SKM-1 treated with dmso at 0.1 percent for 144 hours (cell line): ENCODE measurements at regions not wholly inside any gene's neighbourhood (a gene's known extent, or its start where the extent isn't known, plus 50 kb on each side); places are given as distances from the start of the nearest gene placed in this dataset.
A peak's percentile ranks its signal among the peaks of the same experiment; 100 is the strongest.
"Not testable (repeated sequence)": the region's sequence is repeated elsewhere in the genome, so short reads cannot be mapped to it uniquely, and the experiment has no call there.

Source experiments
- DNase-seq: peaks from one replicate; lab custom pipeline; 2025; ENCODE audit not compliant: unreplicated experiment; lab: John Stamatoyannopoulos, UW

DNA sequence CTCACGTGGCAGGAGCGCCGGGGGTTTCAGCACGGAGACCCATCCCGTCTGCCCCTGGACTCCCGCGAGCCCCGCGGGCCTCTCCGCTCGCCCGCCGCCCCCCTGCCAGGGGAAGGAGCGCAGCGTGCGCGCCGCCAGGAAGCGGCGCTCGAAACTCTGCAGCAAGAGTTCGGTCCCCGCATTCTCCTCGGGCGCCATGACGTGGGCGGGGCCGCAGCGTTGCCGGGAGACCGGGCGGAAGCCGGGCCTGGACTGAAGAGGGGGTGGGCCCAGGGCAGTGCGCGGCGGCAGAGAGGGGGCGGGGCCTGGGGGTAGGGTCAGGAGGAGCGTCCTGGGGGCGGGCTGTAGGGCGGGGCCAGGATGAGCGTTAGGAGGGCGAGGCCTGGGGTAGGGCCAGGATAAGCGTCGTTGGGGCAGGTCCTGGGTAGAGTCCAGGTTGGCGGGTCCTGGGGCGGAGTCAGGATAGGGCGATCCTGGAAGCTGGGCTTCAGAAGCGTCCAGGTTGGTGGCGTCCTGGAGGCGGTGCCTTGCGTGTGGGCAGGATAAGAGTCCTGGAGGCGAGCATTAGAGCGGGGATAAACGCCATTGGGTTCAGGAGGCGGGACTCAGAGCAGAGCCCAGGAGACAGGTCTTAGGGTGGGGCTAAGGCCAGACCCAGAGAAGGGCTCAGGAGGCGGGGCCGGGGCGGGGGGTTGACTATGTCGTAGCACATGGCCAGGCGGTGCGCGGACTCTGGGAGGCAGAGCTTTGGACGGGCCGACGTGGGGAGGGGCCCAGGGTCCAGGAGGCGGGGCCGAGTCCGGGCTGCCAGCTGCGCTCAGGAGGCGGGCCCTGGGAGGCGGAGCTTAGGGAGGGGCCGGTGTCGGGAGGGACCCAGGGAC lies 229.0 kb upstream of the FRG2C start:
- DNase-seq: peak; percentile 86

- DNase-seq: peak; percentile 68
These were observed 228.2 kb upstream of the FRG2C start for GRCh38 chr3:75435794-75436400.

- DNase-seq: not testable (repeated sequence)
These were observed 223.1 kb upstream of the FRG2C start for GRCh38 chr3:75440986-75441385.

- not testable (repeated sequence) for DNase-seq
These were observed 219.5 kb upstream of the FRG2C start for GRCh38 chr3:75444634-75445033.

- DNase-seq: not testable (repeated sequence)
These were observed 218.9 kb upstream of the FRG2C start for GRCh38 chr3:75445234-75445633.

GRCh38 chr3:75446948-75447347 lies 217.2 kb upstream of the FRG2C start:
- not testable (repeated sequence) for DNase-seq

- not testable (repeated sequence) for DNase-seq
These were observed 210.8 kb upstream of the FRG2C start for GRCh38 chr3:75453328-75453727.

DNA sequence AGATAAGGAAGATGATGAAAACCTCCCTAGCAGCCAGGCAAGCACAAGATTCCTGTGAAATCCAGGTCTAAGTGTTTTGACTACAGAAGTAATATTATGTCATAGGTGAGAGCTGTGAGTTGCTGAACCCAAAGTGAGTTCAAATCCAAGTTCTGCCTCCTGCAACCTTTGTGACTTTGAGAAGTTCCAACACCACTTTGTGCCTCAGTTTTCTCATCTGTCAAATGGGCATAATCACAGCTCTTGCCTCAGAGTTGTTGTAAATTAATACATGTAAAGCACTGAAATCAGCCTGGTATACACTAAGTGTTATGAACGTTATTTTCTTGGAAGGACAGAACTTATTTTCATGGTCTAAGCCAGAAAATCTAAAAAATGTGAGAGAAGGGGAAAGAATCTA lies 210.3 kb upstream of the FRG2C start:
- DNase-seq: not testable (repeated sequence)

GRCh38 chr3:75474530-75474929 lies 189.6 kb upstream of the FRG2C start:
- not testable (repeated sequence) for DNase-seq

- not testable (repeated sequence) for DNase-seq
These were observed 167.5 kb upstream of the FRG2C start for GRCh38 chr3:75496600-75496999.

DNA sequence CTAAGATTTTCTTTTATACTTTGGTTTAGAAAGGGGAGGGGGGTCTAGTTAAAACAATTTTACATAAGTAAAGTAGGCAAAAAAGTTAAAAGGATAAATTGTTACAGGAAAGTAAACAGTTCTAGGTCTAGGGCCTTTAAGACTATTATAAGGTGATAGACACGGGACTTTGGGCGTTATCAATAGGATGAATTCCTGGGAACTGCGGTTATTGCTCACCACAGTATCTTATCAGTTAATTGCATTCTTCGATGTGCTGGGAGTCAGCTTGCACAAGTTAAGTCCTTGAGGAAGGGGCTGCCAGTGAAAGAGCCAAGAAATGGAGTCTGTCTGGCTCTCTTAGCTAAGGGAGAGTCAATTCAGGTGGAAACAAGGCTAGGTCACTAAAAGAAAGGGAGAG lies 163.8 kb upstream of the FRG2C start:
- not testable (repeated sequence) for DNase-seq

DNA sequence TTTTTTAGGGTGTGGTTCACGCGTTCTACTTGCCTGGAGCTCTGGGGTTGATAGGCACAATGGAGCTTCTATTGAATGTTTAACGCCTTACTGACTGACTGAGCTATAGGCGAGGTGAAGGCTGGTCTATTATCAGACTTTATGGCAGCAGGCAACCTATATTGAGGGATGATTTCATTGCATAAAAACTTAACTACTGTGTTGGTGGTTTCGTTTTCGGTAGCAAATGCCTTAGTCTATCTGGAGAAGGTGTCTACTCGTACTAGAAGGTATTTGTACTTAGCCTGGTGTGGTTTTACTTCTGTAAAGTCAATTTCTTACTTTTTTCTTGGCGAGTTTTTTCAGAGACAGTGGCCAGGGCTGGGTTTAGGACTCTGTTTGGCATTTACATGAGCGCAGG lies 162.0 kb upstream of the FRG2C start:
- DNase-seq: not testable (repeated sequence)

DNA sequence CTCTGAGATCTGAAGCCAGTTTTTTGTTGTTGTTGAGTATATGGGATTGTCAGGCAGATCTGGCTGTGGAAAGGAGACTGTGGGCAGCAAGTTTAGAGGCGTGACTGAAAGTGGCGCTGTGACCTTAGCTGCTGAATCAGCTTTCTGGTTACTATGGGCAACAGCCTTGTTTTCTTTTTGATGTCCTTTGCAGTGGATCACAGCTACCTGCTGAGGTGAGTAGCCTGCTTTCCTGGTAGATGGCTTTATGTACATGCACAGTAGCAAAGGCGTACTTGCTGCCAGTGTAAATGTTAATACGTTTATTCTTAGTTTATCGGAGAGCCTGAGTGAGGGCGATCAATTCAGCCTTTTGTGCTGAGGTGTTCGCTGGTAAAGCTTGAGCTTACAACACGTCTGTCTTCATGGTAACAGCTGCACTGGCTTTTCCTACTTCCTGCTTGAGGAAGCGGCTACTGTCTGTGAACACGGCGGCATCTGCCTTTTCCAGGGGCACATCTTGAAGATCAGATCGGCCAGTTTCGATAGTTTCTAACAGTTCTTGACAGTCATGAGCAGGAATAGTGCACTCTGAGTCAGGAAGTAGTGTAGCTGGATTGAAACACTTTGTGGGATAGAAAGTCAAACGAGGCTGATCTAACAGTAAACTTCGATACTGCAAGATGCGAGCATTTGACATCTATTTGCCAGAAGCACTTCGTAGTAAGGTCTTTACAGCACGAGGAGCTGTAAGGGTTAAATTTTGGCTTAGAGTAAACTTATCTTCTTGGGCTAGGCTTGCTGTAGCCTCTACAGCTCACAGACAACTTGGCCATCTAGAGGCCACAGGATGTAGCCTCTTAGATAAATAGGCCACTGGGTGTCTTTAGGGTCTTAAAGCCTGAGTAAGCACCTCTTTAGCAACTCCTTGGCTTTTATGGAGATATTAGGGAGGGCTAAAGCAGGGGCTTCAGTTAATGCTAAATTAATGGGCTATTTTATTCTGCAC lies 161.1 kb upstream of the FRG2C start:
- DNase-seq: not testable (repeated sequence)

DNA sequence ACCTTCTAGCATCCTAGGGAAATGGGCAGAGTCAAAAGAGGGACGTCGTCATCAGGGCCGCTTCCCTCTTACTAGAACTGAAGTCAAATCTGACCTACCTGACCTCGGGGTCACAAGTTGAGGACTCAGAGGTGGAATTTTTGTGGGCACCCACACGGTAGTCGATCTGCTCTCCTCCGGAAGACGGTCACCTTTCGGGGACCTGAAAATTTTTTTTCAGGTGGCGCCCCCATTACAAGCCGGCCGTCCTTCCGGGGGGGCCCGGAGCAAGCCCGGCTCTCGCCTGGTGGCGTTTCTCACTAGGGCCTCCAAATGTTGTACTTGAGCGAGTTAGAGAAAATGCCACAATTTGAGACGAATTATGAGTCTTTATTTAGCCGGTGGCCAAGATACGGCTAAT lies 157.5 kb upstream of the FRG2C start:
- DNase-seq: no peak

DNA sequence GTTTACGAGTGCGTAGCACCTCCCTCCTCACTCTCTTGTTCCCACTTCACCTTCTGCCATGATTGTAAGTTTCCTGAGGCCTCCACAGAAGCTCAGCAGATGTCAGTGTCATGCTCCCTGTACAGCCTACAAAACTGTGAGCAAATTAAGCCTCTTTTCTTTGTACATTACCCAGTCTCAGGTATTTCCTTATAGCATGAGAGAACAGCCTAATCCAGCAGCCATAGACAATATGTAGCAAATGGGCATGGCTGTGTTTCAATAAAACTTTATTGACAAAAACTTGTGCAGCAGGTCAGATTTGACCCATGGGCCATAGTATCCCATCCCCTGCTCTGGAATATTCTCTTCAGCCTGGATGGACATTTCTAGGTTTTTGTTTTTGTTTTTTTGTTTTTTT lies 156.2 kb upstream of the FRG2C start:
- DNase-seq: not testable (repeated sequence)

- not testable (repeated sequence) for DNase-seq
These were observed 136.5 kb upstream of the FRG2C start for GRCh38 chr3:75527657-75528056.

GRCh38 chr3:75552095-75552494 lies 112.0 kb upstream of the FRG2C start:
- peak; percentile 1 for DNase-seq

- not testable (repeated sequence) for DNase-seq
These were observed 99.7 kb upstream of the FRG2C start for GRCh38 chr3:75564427-75564826.

- not testable (repeated sequence) for DNase-seq
These were observed 91.8 kb upstream of the FRG2C start for GRCh38 chr3:75572303-75572702.

GRCh38 chr3:75579091-75579490 lies 85.0 kb upstream of the FRG2C start:
- not testable (repeated sequence) for DNase-seq

GRCh38 chr3:75579536-75579935 lies 84.6 kb upstream of the FRG2C start:
- not testable (repeated sequence) for DNase-seq
